ENCODE measurements at regions not wholly inside any gene's neighbourhood (a gene's known extent, or its start where the extent isn't known, plus 50 kb on each side); places are given as distances from the start of the nearest gene placed in this dataset.

DNA sequence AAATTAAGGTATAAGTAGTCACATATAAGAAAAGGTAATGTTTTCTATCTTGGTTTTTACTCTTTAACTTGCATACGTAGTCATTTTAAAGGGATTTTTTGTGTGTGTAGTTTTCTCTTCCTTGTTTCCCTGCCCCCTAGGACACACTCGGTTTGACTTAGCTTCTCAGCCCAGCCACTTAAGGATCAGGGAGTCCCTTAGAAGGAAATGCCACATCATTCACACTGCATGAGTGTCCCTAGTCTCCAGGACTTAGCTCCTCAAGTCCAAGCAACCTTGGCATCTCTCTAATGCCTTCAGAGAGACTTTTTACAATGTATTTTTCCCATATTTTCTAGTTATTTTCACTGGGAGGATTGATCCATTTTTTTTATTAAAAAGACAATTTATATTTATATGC is 1407.7 kb downstream of the EFNB2 start:
- DNase-seq (ENCODE audit: low read depth), result no peak

DNA sequence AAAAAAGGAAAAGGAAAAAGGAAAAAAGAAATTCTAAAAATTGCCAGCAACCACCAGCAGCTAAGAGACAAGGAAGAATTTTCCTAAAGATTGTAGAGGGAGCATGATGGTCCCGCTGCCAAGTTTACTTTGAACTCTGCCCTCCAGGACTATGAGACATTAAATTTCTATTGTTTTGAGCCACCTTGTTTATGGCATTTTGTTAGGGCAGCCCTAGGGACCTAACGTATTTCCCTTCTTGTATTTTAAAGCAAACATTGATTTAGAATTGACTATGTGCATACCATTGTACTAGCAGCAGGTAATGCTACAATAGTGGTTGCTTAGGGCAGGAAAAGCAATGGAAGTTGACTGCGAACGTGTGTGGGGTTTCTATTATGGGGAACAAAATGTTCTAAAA is 1414.2 kb downstream of the EFNB2 start:
- no peak for DNase-seq (ENCODE audit: low read depth)

DNA sequence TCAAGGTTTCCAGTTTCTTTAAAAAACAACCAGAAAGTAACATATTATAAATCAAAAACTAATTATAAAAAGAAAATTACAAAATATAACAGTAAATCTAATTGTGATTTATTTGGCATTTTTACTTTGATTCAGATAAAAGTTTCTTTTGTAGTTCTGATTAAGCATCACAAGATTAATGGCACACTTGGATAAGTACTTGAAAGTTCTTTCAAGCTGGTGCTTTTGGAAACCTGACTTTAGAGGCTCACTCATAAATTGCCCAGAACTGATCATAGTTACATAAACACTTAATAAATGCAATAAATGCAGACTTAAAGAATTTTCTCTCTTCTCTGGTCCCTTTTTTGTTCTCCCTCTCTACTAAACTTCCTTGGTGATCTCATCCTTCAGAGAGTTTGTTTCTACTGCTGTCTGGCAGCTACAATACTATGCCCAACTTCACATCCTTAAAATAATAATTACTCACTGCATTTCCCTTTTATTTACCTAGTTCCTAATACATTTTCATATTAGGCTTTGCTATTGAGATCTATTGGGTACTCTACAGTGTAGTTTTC is 1417.0 kb downstream of the EFNB2 start:
- DNase-seq (ENCODE audit: low read depth), result no peak

DNA sequence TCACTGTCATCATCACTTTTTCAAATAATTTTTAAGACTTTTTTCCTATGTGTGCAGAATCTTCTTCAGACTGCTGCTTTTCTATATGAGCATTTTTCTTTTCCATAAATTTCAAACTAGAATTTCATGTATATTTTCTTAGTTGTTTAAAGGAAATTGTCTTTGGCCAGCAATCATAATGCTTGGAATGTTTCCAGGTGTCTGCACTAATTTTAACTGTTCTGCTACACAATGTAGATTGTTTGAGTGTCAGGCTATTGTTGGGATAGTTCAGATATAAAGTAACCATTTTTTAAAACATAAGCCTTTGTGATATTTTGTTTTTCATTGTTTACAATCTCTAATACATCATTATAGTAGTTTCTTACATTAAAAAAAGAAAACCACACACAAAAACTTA is 1418.5 kb downstream of the EFNB2 start:
- DNase-seq (ENCODE audit: low read depth), result no peak

DNA sequence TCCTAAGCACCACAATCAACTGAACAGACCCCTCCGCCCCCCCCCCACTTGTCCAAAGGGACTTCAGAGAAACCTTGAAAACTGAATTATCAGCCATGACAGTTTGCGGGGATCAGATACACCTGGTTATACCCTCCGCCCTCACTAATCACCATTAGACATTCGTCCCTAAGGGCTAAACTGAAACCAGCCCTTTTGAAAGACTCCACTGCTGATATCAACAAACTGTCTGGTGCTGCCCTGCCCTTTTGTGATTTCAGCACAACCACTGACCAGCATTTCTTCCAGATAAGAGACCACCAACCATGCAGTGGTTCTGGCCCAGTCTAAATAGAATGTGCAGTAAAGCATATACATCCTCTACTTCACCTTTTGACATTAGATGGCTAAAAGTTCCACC is 1422.9 kb downstream of the EFNB2 start:
- DNase-seq (ENCODE audit: low read depth), result no peak

DNA sequence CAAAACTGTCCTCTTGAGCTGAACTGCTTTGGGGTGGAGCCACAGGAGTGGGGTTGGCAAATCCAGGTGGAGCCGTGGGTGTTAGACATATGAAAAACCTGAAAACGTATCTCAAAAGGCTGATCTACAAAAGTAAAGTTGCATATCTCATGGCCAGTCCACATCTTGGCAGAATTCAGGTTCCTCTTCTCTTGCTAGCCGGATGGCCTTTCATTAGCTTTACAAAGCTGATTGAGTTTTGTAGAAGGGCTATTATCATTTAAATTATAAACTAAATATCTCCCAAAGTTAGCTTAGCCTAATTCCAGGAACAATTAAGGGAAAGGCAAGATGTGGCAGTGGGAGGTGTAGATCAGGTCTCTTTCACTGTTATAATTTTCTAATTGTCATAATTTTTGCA is 1427.7 kb downstream of the EFNB2 start:
- no peak for DNase-seq (ENCODE audit: low read depth)

DNA sequence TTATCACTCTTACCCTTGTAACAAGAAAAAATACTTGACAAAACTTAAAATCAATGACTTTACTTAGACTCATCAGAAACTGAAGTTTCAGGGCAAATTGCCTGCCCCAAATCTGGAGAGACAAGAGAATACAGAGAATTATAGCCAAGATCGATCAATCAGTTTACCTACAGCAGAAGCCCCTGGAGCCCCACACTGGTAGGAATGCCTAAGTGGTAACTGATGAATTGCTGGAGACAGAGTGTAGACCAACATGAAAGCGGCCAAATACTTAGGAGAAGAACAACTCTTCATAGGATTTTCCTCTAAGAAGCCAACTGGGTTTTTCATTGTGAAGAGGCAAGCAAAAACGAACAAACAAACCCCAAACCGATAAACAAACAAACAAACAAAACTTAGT is 1430.0 kb downstream of the EFNB2 start:
- no peak for DNase-seq (ENCODE audit: low read depth)

DNA sequence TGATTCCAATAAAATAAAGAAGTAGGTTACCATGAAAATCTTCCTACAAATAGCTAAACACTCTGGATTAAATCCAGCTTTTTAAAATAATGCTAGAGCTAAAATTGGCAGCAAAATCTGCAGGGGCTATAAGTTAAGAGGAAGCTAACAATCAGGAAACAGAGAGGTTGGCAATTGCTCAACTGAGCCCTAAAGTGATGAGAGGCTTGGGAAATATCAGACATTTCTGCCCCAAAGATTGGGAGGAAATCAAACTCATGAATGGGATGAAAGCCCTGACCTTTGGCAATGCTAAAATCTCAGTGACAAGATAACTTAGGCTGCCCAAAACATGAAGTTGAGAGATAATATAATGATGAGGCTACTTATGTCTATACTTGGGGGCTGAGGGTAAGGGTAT is 1437.9 kb downstream of the EFNB2 start:
- no peak for DNase-seq (ENCODE audit: low read depth)

DNA sequence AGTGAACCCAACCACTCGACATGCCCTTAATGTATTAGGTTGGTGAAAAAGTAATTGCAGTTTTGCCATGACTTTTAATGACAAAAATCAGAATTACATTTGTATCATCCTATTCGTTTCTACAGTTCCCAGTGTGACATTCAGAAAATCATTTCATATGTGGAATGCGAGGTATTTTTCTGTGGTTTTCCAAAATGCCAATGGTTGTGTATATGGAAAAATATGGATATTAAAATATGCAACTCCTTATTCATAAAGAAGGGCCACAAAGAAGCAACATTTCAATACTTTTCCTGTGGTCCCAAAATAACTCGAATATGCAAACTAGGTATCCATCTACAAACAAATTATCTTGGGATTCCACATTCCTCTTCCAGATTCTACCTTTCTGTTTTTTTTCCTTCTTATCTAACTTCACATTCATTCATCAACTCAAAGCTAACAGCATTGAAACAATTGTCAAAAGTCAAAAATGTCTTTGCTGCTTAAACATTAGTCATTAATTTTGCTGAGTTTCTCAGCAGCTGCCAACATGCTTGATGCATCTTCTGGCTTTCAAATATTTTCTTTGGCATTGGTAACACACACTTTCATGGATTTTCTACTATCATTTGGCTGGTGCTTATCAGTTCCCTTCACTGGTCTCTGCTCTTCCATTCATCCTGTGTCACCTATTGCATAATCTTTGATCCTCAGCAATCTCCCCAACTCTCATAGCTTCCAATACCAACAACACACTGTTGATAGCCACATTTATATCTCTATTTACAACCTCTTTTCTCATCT is 1445.4 kb downstream of the EFNB2 start:
- DNase-seq (ENCODE audit: low read depth), result no peak

DNA sequence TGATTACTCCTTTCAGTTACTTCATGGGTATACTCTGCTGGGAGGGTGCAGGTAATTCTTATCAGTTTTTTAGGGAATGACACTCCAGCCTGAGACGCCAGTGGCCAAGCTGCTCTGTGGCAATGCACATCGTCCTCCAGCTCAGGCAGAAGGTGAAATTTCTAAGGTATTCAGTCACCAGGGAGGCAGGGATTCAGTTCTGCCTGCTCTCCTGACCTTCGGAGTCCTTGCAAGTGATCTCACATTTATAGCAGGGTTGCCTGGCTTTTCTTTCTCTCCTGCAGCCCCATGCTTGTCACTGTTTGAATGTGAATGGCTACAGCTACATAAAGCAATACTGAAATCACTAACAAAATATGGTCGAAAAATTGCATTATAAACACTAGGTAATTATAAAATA is 1447.5 kb downstream of the EFNB2 start:
- DNase-seq (ENCODE audit: low read depth), result no peak

DNA sequence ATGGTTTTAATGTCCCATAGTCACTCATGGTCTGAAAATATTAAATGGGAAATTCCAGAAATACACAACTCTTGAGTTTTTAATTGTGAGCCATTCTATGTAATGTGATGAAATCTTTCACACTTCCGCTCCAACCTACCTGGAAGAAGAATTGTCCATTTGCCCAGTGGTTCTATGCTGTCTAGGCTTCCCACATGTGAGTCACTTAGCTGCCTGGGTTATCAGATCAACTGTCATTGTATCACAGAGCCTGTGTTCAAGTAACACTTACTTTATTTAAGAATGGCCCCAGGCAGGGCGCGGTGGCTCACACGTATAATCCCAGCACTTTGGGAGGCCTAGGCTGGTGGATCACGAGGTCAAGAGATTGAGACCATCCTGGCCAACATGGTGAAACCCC is 1450.5 kb downstream of the EFNB2 start:
- no peak for DNase-seq (ENCODE audit: low read depth)

DNA sequence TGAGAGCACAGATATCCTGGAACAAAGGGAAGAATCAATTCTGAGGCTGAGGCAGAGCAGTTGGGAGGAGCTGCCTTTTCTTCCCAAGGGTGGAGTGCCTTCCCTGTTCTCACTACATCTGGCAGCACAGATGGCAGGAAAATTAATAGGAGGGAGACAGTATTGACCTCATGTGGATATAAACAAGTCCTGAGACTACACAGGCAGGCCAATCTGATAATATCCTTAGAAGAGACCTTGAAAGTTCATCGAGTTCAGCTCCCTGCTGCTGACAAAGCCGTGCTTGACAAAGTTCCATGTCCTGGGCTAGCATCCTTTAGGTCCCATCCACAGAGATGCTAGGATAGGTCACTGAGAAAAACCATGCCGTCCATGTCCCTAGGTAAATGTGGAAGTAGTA is 1451.5 kb downstream of the EFNB2 start:
- no peak for DNase-seq (ENCODE audit: low read depth)

DNA sequence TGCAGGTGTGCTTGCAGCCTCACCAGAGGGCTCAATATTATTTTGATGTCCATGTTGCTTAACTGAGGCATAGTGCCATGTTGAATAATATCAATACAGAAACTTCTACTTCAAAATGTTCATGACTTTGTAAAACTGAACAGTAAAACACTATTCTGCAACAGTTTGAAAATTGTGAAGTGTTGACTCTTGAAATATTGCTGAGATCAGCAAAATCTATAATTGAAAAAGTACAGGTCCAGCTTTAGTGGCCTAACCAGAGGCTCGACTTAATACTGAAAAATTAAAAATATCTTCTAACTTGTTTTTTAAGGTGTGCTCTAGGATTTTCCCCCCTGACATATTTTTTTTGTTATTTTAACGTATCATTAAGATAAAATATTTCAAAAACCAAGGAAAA is 1460.7 kb downstream of the EFNB2 start:
- no peak for DNase-seq (ENCODE audit: low read depth)

DNA sequence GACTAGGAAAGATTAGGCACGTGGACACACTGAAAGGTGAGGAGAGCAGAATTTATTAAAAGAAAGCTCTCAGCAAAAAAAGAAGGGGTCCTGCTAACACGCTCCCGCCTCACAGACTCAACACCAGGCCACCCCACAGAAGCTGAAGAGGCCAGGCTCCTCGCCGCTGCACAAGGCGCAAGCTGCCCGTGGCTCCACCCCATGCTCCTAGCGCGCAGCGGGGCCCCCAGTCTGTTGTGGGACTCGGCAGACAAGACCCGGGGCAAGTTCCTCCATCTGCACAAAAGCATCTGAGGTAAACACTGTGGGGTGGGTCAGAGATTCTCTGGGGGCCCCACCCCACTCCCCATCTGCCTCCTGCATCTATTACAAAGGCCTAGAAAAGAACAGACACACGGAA is 1462.4 kb downstream of the EFNB2 start:
- DNase-seq (ENCODE audit: low read depth), result no peak

DNA sequence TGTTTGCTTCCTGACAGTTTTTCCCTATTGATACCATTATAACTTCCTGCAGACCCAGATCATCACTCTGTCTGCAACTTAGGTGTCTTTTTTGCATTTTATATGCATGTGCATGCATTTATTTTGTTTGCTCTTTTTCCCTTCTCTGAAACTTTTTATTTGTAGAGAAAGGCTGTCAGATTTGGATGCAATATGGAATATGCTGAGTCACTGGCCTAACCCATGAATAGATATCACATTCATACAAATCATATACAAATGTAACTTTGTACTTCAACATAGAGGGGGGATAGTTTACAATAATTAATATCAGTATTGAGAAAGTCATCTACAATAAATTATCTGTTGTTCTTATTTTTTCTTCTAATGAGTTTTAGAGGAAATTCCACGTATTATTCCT is 1465.0 kb downstream of the EFNB2 start:
- DNase-seq (ENCODE audit: low read depth), result no peak

DNA sequence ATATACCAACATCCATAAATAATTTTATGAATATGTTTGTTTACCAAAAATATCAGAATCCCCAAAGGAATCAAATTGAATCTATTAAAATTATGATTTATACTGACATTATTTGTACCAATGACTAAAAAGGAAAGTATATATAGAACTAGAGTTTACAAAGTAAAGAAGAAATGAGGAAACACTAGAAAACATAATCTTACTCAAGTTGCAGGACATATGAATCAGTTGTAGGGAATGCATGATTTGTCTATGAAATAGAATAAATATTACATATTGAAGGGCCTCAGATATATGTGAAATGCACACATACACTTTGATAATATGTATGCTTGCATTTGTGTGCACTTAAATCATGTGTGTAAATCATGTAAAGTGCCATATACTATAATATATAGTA is 1466.4 kb downstream of the EFNB2 start:
- DNase-seq (ENCODE audit: low read depth), result no peak

DNA sequence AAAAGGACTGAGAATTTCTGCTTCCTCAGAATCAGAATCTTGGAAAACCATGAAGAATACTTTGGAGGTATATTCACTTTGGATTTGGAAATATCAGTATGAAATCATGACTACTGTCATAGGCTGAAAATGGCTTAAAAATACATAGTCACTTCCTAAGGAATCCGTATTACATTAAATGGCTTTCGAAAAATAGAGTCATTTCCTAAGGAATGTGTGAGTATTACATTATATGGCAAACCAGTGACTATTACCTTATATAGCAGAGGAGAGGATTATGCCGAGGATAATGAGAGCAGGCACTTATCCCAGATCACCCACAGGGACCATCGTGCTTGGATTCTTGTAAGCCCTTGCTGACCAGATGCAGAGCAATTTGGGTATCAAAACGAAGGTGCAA is 1471.8 kb downstream of the EFNB2 start:
- DNase-seq (ENCODE audit: low read depth), result no peak

DNA sequence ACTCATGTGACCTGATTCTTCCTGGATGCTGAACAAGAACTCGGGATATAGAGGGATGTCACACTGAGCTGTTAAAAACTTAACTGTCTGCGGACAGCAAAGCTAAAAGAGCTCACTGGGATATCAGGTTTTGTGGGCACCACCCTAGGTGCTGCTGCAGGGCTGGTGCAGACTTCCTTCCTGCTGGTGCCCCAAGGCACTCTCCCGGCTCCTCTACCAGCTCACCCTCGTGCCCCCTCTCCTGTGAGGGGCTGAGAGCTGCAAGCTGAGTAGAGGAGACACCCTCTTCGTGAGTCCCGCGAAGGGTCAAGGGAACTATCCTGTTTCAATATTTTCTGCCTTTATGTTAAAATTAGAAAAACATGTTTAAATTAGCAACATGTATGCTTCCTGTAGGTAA is 1475.7 kb downstream of the EFNB2 start:
- DNase-seq (ENCODE audit: low read depth), result no peak

DNA sequence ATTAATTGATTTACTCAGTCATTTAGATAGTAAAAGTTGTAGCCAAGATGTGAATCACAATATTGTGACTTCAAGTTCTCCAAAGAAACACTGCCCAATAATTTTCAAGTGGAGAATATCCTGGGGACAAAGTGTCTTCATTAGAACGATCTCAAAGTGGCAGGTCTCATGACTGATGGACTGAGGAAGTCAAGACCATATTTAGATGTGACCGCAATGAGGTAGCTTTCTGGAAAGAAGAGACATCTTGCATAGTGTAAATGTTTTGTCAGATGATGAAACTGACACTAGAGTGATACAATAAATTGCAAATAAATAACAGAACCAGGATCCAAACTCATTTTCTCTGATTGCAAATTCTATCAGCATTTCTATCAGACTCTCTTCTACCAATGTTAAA is 1476.9 kb downstream of the EFNB2 start:
- no peak for DNase-seq (ENCODE audit: low read depth)

DNA sequence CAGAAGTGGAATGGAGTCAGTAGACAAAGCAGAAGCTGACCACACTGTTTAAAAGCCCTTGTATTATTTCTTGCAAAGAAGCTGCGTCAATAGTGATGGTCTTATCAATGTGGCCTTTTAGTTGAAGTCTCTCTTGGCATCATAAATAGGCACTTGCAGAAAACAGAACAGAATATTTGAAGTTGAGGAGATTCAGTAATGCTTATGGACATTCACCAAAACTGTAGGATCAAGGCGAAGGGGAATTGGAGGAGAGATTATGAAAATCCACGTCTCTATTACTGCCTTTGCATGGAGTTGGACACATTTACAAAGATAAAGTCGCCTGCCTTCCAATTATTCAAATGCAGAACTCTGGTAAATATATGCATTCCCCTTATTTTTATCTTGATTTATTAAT is 1482.8 kb downstream of the EFNB2 start:
- no peak for DNase-seq (ENCODE audit: low read depth)

DNA sequence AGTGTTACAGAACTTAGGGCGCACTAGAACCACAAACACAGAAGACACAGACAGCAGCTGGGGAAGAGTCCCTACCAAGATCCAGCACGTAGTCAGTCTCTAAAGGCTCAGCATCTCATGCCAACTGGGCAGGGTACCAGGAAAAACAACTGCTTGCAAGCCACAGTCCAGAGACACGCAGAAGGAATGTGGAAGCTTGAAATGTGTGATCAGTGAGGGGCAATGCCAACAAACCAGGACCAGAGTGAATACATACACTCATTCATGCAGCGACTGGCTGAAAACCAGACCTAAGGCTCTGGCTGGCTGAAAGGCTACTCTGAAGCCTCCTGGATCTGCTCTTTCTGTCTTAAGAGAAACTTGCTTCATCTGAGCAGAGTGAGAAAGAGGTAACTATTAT is 1484.8 kb downstream of the EFNB2 start:
- DNase-seq (ENCODE audit: low read depth), result no peak

DNA sequence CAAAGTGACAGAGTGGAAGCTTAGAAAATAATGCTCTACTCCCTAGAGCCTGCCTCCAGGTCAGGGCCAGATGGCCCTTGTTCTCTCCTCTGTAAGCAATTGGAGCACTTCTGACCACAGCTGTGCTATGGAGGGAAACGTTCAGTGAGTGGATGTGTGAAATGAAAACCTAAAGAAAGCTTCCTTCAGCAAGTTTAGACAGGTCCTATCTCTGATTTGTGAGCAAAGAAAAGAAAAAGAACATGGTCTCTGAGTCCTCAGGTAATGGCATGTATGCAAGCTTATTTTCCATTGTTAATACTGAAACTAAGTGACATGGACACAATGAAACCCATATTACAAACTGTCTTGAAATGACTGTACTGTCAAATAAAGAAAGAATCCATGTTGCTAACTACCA is 1486.8 kb downstream of the EFNB2 start:
- no peak for DNase-seq (ENCODE audit: low read depth)

DNA sequence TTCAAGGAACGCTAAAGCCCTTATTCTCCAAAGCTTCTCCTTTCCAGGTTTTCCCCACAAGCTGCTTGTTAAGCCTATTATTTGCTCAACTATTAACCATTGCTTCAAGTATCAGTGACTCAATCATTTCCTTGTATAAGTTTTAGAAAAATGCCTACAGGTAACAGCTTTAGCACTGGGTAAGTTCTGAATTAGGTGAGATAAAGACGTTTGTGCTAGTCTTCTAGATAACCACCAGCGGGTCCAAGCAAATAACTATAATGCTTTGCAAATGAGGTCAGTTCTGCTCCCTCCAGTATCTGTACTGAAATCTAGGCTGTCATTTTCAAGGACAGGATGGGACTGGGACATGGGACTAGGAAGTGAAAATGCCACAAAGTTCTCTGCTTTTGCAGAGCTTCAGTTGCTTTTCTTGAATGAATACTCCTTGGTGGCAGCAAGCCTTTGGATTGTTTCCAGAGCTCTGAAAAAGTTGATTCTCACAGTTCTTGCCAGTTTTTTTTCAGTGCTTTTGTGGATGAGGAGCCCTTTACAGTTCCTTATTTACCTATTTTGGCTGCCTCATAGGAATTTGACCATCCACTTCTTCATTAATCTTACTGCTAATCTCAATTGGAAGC is 1487.7 kb downstream of the EFNB2 start:
- no peak for DNase-seq (ENCODE audit: low read depth)

DNA sequence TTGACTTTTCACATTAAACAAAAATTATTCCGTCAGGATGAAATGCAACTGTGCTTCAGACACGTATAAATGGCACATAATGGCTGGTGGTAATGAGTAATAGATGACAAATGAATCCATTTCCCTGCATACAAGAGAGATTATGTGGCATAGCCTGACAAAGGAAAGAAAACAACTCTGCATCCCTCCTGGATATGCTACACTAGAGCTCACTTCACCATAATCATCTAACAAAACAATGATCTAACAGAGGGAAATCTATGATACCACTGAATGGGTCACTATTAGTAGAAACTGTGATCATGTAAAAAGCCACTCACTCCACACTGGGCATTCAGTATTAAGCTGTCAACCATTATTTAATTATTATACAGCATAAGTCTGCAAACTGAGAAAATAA is 1498.4 kb downstream of the EFNB2 start:
- DNase-seq (ENCODE audit: low read depth), result no peak
